Small intestine (tissue), 7 donors: ENCODE measurements at regions not wholly inside any gene's neighbourhood (a gene's known extent, or its start where the extent isn't known, plus 50 kb on each side); places are given as distances from the start of the nearest gene placed in this dataset.

Source experiments
- DNase-seq, 2 donors: peaks; one replicate each; pipeline versions ENCODE4 v3.0.0 to v3.0.0-alpha.2; 2013
- FAIRE-seq: peaks from 2 replicates; lab custom pipeline; 2012; peaks lifted over from hg19 to GRCh38; lab: Jason Lieb, UNC
- H3K27ac ChIP-seq, 3 donors: one replicate each; pipeline ENCODE4 v1.5.1; 2013; ENCODE audit warnings: low read length in 2 of 3, mild to moderate bottlenecking in 2 of 3, control low read depth in 1 of 3, inconsistent platforms in 1 of 3, low read depth in 1 of 3, moderate library complexity in 1 of 3
- H3K27me3 ChIP-seq, 3 donors: one replicate each; pipeline ENCODE4 v1.6.1; 2013; ENCODE audit warnings: low read length in 3 of 3, inconsistent platforms in 1 of 3; ENCODE audit not compliant: control insufficient read depth in 3 of 3, insufficient read depth in 3 of 3
- H3K36me3 ChIP-seq, 3 donors: one replicate each; pipeline ENCODE4 v1.6.1; 2013; ENCODE audit warnings: low read length in 3 of 3, inconsistent platforms in 1 of 3, low read depth in 1 of 3, mild to moderate bottlenecking in 1 of 3, moderate library complexity in 1 of 3; ENCODE audit not compliant: control insufficient read depth in 3 of 3, insufficient read depth in 2 of 3
- H3K4me1 ChIP-seq, 3 donors: one replicate each; pipeline ENCODE4 v1.6.1; 2013; ENCODE audit warnings: low read length in 2 of 3, inconsistent platforms in 1 of 3, low read depth in 1 of 3, mild to moderate bottlenecking in 1 of 3, moderate library complexity in 1 of 3; ENCODE audit not compliant: control insufficient read depth in 3 of 3, insufficient read depth in 2 of 3
- H3K4me3 ChIP-seq, 3 donors: one replicate each; pipeline ENCODE4 v1.5.1; 2013; ENCODE audit warnings: low read length in 3 of 3, control low read depth in 1 of 3, inconsistent platforms in 1 of 3, low read depth in 1 of 3, mild to moderate bottlenecking in 1 of 3, moderate library complexity in 1 of 3
- H3K9me3 ChIP-seq, 2 donors: one replicate each; pipeline ENCODE4 v1.6.1; 2013; ENCODE audit warnings: low read depth in 1 of 2, low read length in 1 of 2; ENCODE audit not compliant: control insufficient read depth in 2 of 2, insufficient read depth in 1 of 2
- WGBS, 3 donors: extraction: QIAGEN DNeasy Blood & Tissue Kit; methylation state at CpG; one replicate each; pipeline ENCODE4 v1.1.7; 2013; 5-methylcytosine and 5-hydroxymethylcytosine counted together
- donor health status: healthy with polysubstance abuse.
- donor health status: control.
- donor health status: control.
- donor health status: Bipolar disorder and iron deficiency.
- donor health status: healthy.

DNA sequence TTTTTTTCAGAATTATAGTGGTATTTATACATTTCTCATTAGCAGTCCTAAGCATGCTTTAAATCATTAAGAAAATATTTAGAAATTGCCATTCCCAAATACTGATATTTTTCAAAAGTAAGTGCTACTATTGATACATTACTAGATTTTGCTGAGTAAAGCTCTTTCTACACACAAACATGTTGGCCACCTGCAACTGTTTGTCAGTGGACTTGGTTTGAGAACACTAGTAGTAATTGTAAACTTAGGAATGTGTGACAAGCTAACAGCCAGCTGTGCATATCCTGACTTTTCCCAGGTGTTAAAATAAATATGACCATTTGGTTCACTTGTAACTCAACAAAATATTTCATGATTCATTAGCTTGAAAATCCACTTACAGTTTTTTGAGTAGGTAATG, 103.1 kb downstream of the MSTN start:
- H3K27me3 ChIP-seq: no peaks in the 10 kb centered on the region
- H3K4me1 ChIP-seq: no peaks in the 10 kb centered on the region
- H3K27ac ChIP-seq: no peak overlapping the region
- H3K36me3 ChIP-seq: no peaks in the 10 kb centered on the region
- no peak overlapping the region for H3K4me3 ChIP-seq
- DNase-seq (no peak), FAIRE-seq (no peak)
- peaks cover 0 to 3% of the 10 kb centered on the region in 2 donors for H3K9me3 ChIP-seq

DNA sequence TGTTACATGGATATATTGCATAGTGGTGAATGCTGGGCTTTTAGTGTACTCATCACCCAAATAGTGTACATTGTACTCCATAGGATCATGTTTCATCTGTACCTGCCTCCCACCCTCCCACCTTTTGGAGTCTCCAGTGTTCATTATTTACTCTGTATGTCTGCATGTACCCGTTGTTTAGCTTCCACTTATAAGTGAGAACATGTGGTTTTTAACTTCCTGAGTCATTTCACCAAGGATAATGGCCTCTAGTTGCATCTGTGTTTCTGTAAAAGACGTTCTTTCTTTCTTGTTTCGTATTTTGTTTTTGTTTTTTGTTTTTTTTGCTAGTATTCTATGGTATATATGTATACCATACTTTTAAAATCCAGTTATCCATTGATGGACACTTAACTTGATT, 107.5 kb downstream of the MSTN start:
- H3K27ac ChIP-seq: no peak overlapping the region
- H3K36me3 ChIP-seq: no peaks in the 10 kb centered on the region
- FAIRE-seq (no peak), DNase-seq (no peak)
- WGBS, 3 donors: 46 to 58% (median 51%) methylated on average over 3 of the region's 3 CpGs
- H3K4me1 ChIP-seq: no peaks in the 10 kb centered on the region
- H3K4me3 ChIP-seq: no peak overlapping the region
- no peaks in the 10 kb centered on the region for H3K9me3 ChIP-seq
- H3K27me3 ChIP-seq: no peaks in the 10 kb centered on the region

DNA sequence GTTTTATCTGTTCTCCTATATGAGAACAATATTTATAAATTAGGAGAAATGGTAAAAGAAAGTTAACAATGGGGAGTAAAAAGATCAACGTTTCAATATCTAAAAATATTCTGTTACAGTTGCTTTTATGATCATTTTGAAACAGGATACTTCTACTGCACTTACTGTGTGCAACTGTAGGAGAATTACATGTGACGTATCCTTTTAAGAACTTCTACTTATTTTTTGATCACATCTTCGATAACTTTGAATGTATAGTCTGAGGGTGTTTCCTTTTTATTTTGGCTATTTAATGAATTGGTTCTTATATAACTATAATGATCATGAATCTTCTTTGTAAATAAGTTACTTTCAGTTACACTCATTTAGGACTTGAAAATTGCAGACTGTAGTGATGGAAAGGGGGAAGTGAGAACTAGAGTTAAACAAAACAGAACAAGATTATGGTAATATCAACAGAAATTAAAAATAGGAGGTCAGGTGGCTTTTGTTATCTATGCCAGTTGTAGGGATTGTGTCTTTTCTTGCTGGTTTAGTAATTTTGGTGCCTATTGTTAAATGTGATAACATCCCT, 109.9 kb downstream of the MSTN start:
- Histone ChIP-seq H3K27ac (no peak overlapping the region), H3K9me3 (no peaks in the 10 kb centered on the region), H3K4me3 (no peak overlapping the region), H3K27me3 (no peaks in the 10 kb centered on the region), H3K4me1 (no peaks in the 10 kb centered on the region), H3K36me3 (no peaks in the 10 kb centered on the region)
- WGBS, 3 donors: 77 to 80% (median 78%) methylated on average over 3 of the region's 3 CpGs
- peak; percentile 53 for FAIRE-seq
- DNase-seq: no peak

DNA sequence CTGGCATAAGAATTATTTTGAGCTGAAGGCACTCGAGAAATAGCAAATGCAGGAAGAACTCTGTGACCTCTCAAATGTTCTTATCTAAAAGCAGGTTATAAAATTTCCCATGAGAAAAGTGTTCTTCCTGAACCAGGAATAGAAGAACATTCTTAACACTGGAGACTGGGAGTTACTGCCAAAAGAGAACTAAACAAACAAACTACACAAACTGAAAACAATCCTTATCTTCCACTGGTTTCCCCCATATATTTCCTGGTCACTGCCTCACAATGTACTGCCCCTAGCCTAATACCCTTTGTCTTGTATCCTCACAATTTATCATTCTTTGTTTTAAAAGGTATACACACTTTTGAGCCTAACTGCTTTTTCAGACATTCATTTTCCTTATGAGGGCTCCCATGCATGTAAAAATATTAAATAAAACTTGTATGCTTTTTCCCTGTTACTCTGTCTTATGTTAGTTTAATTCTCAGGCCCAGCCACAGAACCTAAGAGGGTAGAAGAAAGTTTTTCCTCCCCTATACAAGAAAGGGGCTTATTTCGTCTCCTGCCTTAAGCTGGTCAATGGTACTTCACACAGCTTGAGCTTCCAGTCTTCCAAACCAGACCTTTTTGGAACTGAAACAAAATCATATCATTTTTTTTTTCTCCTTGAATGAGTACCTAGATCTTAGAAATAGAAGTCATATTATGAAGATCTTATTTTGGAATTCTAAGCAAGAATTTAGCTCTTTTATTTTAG, 110.6 kb downstream of the MSTN start:
- no peak for DNase-seq
- FAIRE-seq: no peak
- H3K4me1 ChIP-seq: no peaks in the 10 kb centered on the region
- no peaks in the 10 kb centered on the region for H3K9me3 ChIP-seq
- no peak overlapping the region for H3K4me3 ChIP-seq
- H3K27me3 ChIP-seq: no peaks in the 10 kb centered on the region
- no peaks in the 10 kb centered on the region for H3K36me3 ChIP-seq
- H3K27ac ChIP-seq: no peak overlapping the region
- 51 to 62% (median 54%) methylated on average over 2 of the region's 2 CpGs for WGBS, 3 donors

DNA sequence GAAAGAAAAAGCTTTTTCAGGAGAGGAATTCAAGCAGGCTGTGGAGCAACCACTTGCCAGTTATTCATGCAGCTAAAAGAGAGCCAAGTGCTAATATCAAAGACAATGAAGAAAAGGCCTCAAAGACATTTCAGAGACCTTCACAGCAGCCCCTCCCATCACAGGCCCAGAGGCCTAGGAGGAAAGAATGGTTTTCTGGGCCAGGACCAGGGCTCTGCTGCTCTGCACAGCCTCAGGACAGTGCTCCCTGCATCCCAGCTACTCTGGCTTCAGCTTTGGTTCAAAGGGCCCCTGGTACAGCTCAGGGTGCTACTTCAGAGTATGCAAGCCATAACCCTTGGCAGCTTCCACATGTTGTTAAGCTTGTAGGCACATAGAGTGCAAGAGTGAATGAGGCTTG, 119.5 kb downstream of the MSTN start:
- H3K27me3 ChIP-seq: no peaks in the 10 kb centered on the region
- no peak overlapping the region for H3K27ac ChIP-seq
- H3K4me3 ChIP-seq: no peak overlapping the region
- peaks cover 0 to 24% of the 10 kb centered on the region in 2 donors for H3K9me3 ChIP-seq
- DNase-seq (no peak), FAIRE-seq (no peak)
- no peaks in the 10 kb centered on the region for H3K4me1 ChIP-seq
- H3K36me3 ChIP-seq: no peaks in the 10 kb centered on the region

DNA sequence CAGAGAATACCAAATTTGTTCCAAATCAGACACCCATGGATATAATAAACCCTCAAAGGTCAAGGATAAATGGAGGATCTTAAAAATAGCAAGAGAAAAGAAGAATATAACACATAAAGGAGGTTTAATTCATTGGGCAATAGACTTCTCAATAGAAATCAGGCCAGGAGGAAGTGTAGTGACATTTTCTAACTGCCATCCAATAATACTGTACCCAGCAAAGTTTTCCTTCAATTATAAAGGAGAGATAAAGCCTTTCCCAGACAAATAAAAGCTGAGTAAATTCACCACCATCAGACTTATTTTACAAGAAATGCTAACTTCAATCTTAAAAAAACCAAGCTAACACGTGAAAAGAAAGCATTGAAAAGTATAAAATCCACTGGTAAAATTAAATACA, 121.6 kb downstream of the MSTN start:
- H3K9me3 ChIP-seq: peaks cover 0 to 24% of the 10 kb centered on the region in 2 donors
- no peak overlapping the region for H3K27ac ChIP-seq
- no peak overlapping the region for H3K4me3 ChIP-seq
- H3K36me3 ChIP-seq: no peaks in the 10 kb centered on the region
- no peaks in the 10 kb centered on the region for H3K4me1 ChIP-seq
- FAIRE-seq: no peak
- WGBS, 3 donors: 75 to 83% (median 80%) methylated on average over 1 of the region's 1 CpG
- no peak for DNase-seq
- no peaks in the 10 kb centered on the region for H3K27me3 ChIP-seq

DNA sequence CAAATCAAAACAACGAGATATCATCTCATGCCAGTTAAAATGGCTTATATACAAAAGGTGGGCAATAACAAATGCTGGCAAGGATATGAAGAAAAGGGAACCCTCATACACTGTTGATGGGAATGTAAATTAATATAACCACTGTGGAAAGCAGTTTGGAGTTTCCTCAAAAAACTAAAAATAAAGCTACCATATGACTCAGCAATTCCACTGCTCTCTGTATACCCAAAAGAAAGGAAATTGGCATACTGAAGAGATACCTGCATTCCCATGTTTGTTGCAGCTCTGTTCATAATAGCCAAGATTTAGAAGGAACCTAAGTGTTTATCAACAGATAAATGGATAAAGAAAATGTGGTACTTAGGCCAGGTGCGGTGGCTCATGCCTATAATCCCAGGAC, 124.8 kb downstream of the MSTN start:
- Histone ChIP-seq H3K9me3 (peaks cover 0 to 14% of the 10 kb centered on the region in 2 donors), H3K36me3 (no peaks in the 10 kb centered on the region)

DNA sequence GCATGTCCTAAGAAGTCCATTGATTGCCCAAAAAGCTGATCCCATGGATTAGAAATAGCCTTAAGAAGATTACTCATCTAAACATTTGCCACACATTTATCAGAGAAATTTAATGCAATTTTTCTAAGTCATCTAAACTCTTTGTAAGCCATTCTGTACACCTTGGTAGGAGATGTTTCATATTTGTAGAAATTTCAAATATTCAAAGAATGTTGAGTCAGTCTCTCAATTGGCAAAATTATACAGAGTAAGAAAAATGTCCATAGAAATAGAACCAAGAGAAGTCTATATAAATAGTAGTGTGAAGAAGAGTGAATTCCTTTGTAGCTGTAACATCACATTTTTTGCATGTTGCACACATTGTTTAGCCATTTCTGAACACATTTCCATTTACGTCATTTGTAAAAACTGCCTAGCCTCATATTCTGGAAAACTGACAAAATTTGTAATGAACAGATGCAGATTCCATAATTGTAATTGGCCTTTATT, 128.6 kb downstream of the MSTN start:
- FAIRE-seq: no peak
- DNase-seq: no peak
- no peaks in the 10 kb centered on the region for H3K27me3 ChIP-seq
- H3K27ac ChIP-seq: no peak overlapping the region
- WGBS, 3 donors: 71 to 95% (median 91%) methylated on average over 1 of the region's 1 CpG
- peaks cover 0 to under 1% of the 10 kb centered on the region in 2 donors for H3K9me3 ChIP-seq
- H3K4me3 ChIP-seq: no peak overlapping the region
- no peaks in the 10 kb centered on the region for H3K36me3 ChIP-seq
- no peaks in the 10 kb centered on the region for H3K4me1 ChIP-seq

More for the DNA sequence above, 124.8 kb downstream of the MSTN start:
- 84 to 95% (median 91%) methylated on average over 2 of the region's 2 CpGs for WGBS, 3 donors
- Histone ChIP-seq H3K4me1 (no peaks in the 10 kb centered on the region), H3K27me3 (no peaks in the 10 kb centered on the region), H3K27ac (no peak overlapping the region), H3K4me3 (no peak overlapping the region)
- FAIRE-seq (no peak), DNase-seq (no peak)
